CD8-positive, alpha-beta memory T cell (primary cell): ENCODE measurements at regions not wholly inside any gene's neighbourhood (a gene's known extent, or its start where the extent isn't known, plus 50 kb on each side); places are given as distances from the start of the nearest gene placed in this dataset.

ENCODE experiments used
- CTCF ChIA-PET: fragments of 350-600 bp; sonication (Branson Sonifier 250); formaldehyde crosslinking; loops from one replicate; lab custom pipeline; 2021; ENCODE audit warnings: antibody characterized with exemption; lab: Charles Lee
- POLR2A ChIA-PET: fragments of 350-600 bp; sonication (Branson Sonifier 250); formaldehyde crosslinking; loops from one replicate; lab custom pipeline; 2021; ENCODE audit warnings: antibody characterized with exemption; lab: Charles Lee
- DNase-seq, 5 donors: peaks; one replicate each; pipeline versions ENCODE4 v3.0.0 to v3.0.0-alpha.2; 2020 to 2022; ENCODE audit warnings: mixed read lengths in 1 of 5
- H3K27ac ChIP-seq: one replicate; pipeline ENCODE4 v1.7.0; 2013; ENCODE audit warnings: low read depth, mild to moderate bottlenecking, low read length, moderate library complexity
- H3K27me3 ChIP-seq: 2 replicates; pipeline ENCODE4 v1.7.0; 2013; ENCODE audit warnings: low read length, mild to moderate bottlenecking; ENCODE audit not compliant: insufficient read depth, poor library complexity, severe bottlenecking
- H3K36me3 ChIP-seq: 2 replicates; pipeline ENCODE4 v1.7.0; 2013; ENCODE audit warnings: mild to moderate bottlenecking, low read length, moderate library complexity; ENCODE audit not compliant: insufficient read depth
- H3K4me1 ChIP-seq: 2 replicates; pipeline ENCODE4 v1.7.0; 2013; ENCODE audit warnings: mild to moderate bottlenecking, low read length, moderate library complexity; ENCODE audit not compliant: insufficient read depth
- H3K4me3 ChIP-seq: 2 replicates; pipeline ENCODE4 v1.7.0; 2013; ENCODE audit warnings: mild to moderate bottlenecking, low read length
- H3K9me3 ChIP-seq: 2 replicates; pipeline ENCODE4 v1.7.0; 2013; ENCODE audit warnings: mild to moderate bottlenecking, low read length
- H3K27ac Mint-ChIP-seq, 8 donors: one replicate each; pipeline ENCODE4 v1.8.0; 2020 to 2021; ENCODE audit warnings: mixed read lengths in 8 of 8, mild to moderate bottlenecking in 6 of 8, inconsistent platforms in 3 of 8, moderate library complexity in 3 of 8
- H3K27me3 Mint-ChIP-seq, 2 donors: one replicate each; pipeline ENCODE4 v1.8.0; 2020 to 2021; ENCODE audit warnings: mixed read lengths in 2 of 2, mild to moderate bottlenecking in 1 of 2, moderate library complexity in 1 of 2
- H3K36me3 Mint-ChIP-seq, 3 donors: one replicate each; pipeline ENCODE4 v1.8.0; 2020 to 2021; ENCODE audit warnings: mixed read lengths in 3 of 3, inconsistent platforms in 1 of 3, mild to moderate bottlenecking in 1 of 3
- H3K4me1 Mint-ChIP-seq, 3 donors: one replicate each; pipeline ENCODE4 v1.8.0; 2020 to 2021; ENCODE audit warnings: mixed read lengths in 3 of 3, inconsistent platforms in 1 of 3, mild to moderate bottlenecking in 1 of 3
- H3K4me3 Mint-ChIP-seq, 7 donors: one replicate each; pipeline ENCODE4 v1.8.0; 2020 to 2021; ENCODE audit warnings: mixed read lengths in 7 of 7, mild to moderate bottlenecking in 6 of 7, moderate library complexity in 4 of 7, inconsistent platforms in 2 of 7
- H3K9me3 Mint-ChIP-seq, 5 donors: one replicate each; pipeline ENCODE4 v1.8.0; 2020 to 2022; ENCODE audit warnings: mixed read lengths in 5 of 5, mild to moderate bottlenecking in 3 of 5, moderate library complexity in 2 of 5, inconsistent platforms in 1 of 5

DNA sequence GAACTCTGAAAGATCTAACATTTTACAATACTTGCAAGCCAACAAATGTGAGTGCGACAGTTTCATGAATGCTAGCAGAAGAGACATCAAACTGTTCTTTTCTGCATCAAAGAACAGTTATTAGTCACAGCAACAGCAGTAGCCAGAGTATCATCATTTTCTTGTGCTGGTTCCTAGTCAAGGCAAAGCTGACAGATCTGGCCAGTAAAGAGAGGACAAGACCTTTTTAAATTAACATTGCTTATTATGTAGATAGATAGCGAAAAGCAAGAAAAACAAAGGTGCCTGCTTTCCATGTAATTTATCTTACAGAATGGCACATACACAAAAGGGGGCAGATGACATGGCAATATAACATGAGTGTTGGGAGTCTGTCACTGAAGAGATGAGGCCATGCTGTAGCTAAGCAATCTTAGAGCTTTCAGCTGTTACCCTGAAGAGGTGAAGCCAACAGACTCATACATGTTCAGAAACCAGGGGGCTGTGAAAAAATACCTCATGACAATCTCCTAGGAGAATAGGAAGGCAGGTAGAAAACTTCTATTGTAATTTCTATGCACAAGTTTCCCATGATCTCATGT lies 626.6 kb upstream of the TYRP1 start:
- Mint-ChIP-seq H3K4me1 (no peaks in the 10 kb centered on the region), H3K4me3 (no peak overlapping the region), H3K27ac (no peak overlapping the region), H3K9me3 (peaks cover 8 to 32% (median 12%) of the 10 kb centered on the region in 5 donors), H3K36me3 (no peaks in the 10 kb centered on the region), H3K27me3 (no peaks in the 10 kb centered on the region)
- Histone ChIP-seq H3K27me3 (no peaks in the 10 kb centered on the region), H3K9me3 (no peaks in the 10 kb centered on the region), H3K4me1 (no peaks in the 10 kb centered on the region), H3K36me3 (no peaks in the 10 kb centered on the region), H3K4me3 (no peak overlapping the region), H3K27ac (no peak overlapping the region)
- no peak for DNase-seq
- CTCF ChIA-PET, result no interaction called here
- POLR2A ChIA-PET, result no interaction called here

DNA sequence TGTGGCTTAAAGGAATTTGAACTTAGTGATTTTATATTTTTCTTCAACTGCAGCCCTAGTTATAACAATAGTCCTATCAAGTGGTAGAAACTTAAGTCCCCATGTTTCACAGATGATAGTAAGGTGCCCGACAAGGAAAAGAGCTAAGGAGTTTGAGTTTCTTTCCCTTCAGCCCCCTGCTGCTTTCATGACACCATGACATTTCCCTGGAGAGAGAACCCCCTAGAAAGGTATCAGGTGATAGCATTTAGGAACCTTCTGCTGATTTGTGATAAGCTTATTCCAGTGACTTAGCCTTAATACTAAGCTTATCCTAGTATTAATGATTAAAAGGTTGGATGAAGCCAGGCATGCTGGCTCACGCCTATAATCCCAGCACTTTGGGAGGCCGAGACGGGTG lies 623.8 kb upstream of the TYRP1 start:
- Mint-ChIP-seq H3K4me1 (no peaks in the 10 kb centered on the region), H3K36me3 (no peaks in the 10 kb centered on the region), H3K4me3 (no peak overlapping the region), H3K9me3 (peaks cover 11 to 31% (median 17%) of the 10 kb centered on the region in 5 donors), H3K27me3 (no peaks in the 10 kb centered on the region), H3K27ac (no peak overlapping the region)
- Histone ChIP-seq H3K4me3 (no peak overlapping the region), H3K27ac (no peak overlapping the region), H3K9me3 (no peaks in the 10 kb centered on the region), H3K27me3 (no peaks in the 10 kb centered on the region), H3K36me3 (no peaks in the 10 kb centered on the region), H3K4me1 (no peaks in the 10 kb centered on the region)
- POLR2A ChIA-PET, result no interaction called here
- CTCF ChIA-PET, result no interaction called here
- no peak for DNase-seq

- Mint-ChIP-seq H3K27me3 (no peaks in the 10 kb centered on the region), H3K36me3 (no peaks in the 10 kb centered on the region), H3K9me3 (peaks cover 15 to 56% (median 33%) of the 10 kb centered on the region in 5 donors), H3K4me3 (peak overlapping the region in 1 of 7 donors; percentile 16), H3K4me1 (no peaks in the 10 kb centered on the region), H3K27ac (no peak overlapping the region)
- ChIA-PET CTCF (no interaction called here), POLR2A (no interaction called here)
- Histone ChIP-seq H3K9me3 (no peaks in the 10 kb centered on the region), H3K4me1 (no peaks in the 10 kb centered on the region), H3K4me3 (no peak overlapping the region), H3K27me3 (no peaks in the 10 kb centered on the region), H3K36me3 (no peaks in the 10 kb centered on the region), H3K27ac (no peak overlapping the region)
- DNase-seq, result no peak
Measured at GRCh38 chr9:12085399-12085798, 607.8 kb upstream of the TYRP1 start.

- H3K4me3 ChIP-seq, result no peak overlapping the region
- H3K4me1 ChIP-seq, result no peaks in the 10 kb centered on the region
- Mint-ChIP-seq H3K36me3 (no peaks in the 10 kb centered on the region), H3K4me3 (no peak overlapping the region), H3K4me1 (no peaks in the 10 kb centered on the region), H3K27me3 (no peaks in the 10 kb centered on the region), H3K9me3 (peaks cover 20 to 55% (median 33%) of the 10 kb centered on the region in 5 donors), H3K27ac (no peak overlapping the region)
- H3K9me3 ChIP-seq, result no peaks in the 10 kb centered on the region
- DNase-seq, result no peak
- H3K27me3 ChIP-seq, result no peaks in the 10 kb centered on the region
- ChIA-PET POLR2A (no interaction called here), CTCF (no interaction called here)
- H3K36me3 ChIP-seq, result no peaks in the 10 kb centered on the region
- no peak overlapping the region for H3K27ac ChIP-seq
Measured at GRCh38 chr9:12091865-12092527, 601.2 kb upstream of the TYRP1 start.

DNA sequence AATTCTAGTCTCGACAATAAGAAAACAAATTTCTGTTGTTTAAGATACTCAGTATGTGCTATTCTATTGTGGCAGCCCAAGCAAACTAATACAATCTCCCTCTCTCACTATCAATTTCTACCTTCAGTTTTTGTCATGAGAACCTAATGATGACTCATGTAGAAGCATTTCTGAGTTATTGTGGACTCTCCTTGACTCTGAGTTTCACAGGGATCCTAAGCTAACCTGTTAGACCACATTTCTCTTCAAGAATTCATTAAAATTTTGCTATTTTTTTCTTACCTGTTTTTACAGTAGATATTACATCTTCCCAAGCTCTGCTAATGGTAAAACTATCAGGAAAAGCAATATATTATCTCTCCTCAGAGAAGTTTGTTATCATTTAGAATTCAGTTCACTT lies 599.1 kb upstream of the TYRP1 start:
- Histone ChIP-seq H3K27ac (no peak overlapping the region), H3K27me3 (no peaks in the 10 kb centered on the region), H3K4me1 (no peaks in the 10 kb centered on the region), H3K9me3 (no peaks in the 10 kb centered on the region), H3K4me3 (no peak overlapping the region), H3K36me3 (no peaks in the 10 kb centered on the region)
- H3K27ac Mint-ChIP-seq, result no peak overlapping the region
- no peak overlapping the region for H3K4me3 Mint-ChIP-seq
- H3K9me3 Mint-ChIP-seq, result peaks cover 9 to 51% (median 35%) of the 10 kb centered on the region in 5 donors
- CTCF ChIA-PET, result no interaction called here
- no peaks in the 10 kb centered on the region for H3K27me3 Mint-ChIP-seq
- DNase-seq, result no peak
- POLR2A ChIA-PET, result no interaction called here
- no peaks in the 10 kb centered on the region for H3K36me3 Mint-ChIP-seq
- H3K4me1 Mint-ChIP-seq, result no peaks in the 10 kb centered on the region

- Histone ChIP-seq H3K4me3 (no peak overlapping the region), H3K4me1 (no peaks in the 10 kb centered on the region), H3K27me3 (no peaks in the 10 kb centered on the region), H3K36me3 (no peaks in the 10 kb centered on the region), H3K9me3 (no peaks in the 10 kb centered on the region), H3K27ac (no peak overlapping the region)
- H3K27me3 Mint-ChIP-seq, result no peaks in the 10 kb centered on the region
- peaks cover 9 to 50% (median 25%) of the 10 kb centered on the region in 5 donors for H3K9me3 Mint-ChIP-seq
- H3K27ac Mint-ChIP-seq, result no peak overlapping the region
- CTCF ChIA-PET, result no interaction called here
- no peaks in the 10 kb centered on the region for H3K36me3 Mint-ChIP-seq
- no peaks in the 10 kb centered on the region for H3K4me1 Mint-ChIP-seq
- no peak overlapping the region for H3K4me3 Mint-ChIP-seq
- POLR2A ChIA-PET, result no interaction called here
- no peak for DNase-seq
Measured at GRCh38 chr9:12095931-12096330, 597.3 kb upstream of the TYRP1 start.

GRCh38 chr9:12133416-12133815 lies 559.8 kb upstream of the TYRP1 start:
- no peak overlapping the region for H3K27ac Mint-ChIP-seq
- no peaks in the 10 kb centered on the region for H3K4me1 Mint-ChIP-seq
- no peak for DNase-seq
- peaks cover 6 to 62% (median 28%) of the 10 kb centered on the region in 5 donors for H3K9me3 Mint-ChIP-seq
- H3K4me1 ChIP-seq, result no peaks in the 10 kb centered on the region
- ChIA-PET CTCF (no interaction called here), POLR2A (no interaction called here)
- H3K36me3 Mint-ChIP-seq, result no peaks in the 10 kb centered on the region
- H3K36me3 ChIP-seq, result no peaks in the 10 kb centered on the region
- peaks cover 5% of the 10 kb centered on the region for H3K9me3 ChIP-seq
- H3K27me3 Mint-ChIP-seq, result no peaks in the 10 kb centered on the region
- H3K27me3 ChIP-seq, result no peaks in the 10 kb centered on the region
- no peak overlapping the region for H3K4me3 ChIP-seq
- H3K27ac ChIP-seq, result no peak overlapping the region
- H3K4me3 Mint-ChIP-seq, result no peak overlapping the region

DNA sequence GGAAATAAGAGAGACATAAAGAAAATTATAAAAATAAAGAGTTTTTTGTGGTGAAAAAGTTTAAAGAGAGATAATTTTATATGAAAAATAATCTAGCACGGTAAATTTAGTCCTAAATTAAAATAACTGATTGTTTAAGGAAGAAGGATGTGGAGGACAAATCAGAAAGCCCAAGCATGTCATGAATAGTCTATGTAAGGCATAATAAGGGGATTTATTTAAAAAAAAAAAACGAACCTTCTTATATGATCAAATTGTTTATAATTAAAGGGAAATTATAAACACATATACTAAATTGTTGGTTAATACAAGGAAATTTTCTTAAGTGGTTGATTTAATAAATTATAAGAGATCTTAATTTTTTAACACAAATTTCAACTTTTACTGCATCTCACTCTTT lies 551.8 kb upstream of the TYRP1 start:
- H3K27me3 Mint-ChIP-seq, result no peaks in the 10 kb centered on the region
- H3K4me3 Mint-ChIP-seq, result no peak overlapping the region
- Histone ChIP-seq H3K4me3 (no peak overlapping the region), H3K9me3 (no peaks in the 10 kb centered on the region), H3K27ac (no peak overlapping the region), H3K27me3 (no peaks in the 10 kb centered on the region), H3K4me1 (no peaks in the 10 kb centered on the region), H3K36me3 (no peaks in the 10 kb centered on the region)
- ChIA-PET POLR2A (no interaction called here), CTCF (no interaction called here)
- peaks cover 0 to 2% (median 0%) of the 10 kb centered on the region in 3 donors for H3K36me3 Mint-ChIP-seq
- no peak for DNase-seq
- no peaks in the 10 kb centered on the region for H3K4me1 Mint-ChIP-seq
- H3K27ac Mint-ChIP-seq, result no peak overlapping the region
- H3K9me3 Mint-ChIP-seq, result peaks cover 5 to 37% (median 15%) of the 10 kb centered on the region in 5 donors
